ENCODE measurements at regions not wholly inside any gene's neighbourhood (a gene's known extent, or its start where the extent isn't known, plus 50 kb on each side); places are given as distances from the start of the nearest gene placed in this dataset.

- CTCF ChIA-PET (ENCODE audit: unreplicated experiment), result no interaction called here
Measured at GRCh38 chr6:21811484-21811883, 217.9 kb downstream of the SOX4 start.

GRCh38 chr6:21816231-21816630 lies 222.7 kb downstream of the SOX4 start:
- POLR2A ChIA-PET, result no interaction called here
- H3K9me2 ChIP-seq (ENCODE audit: insufficient read depth, low read length), result no peaks in the 10 kb centered on the region
- no peaks in the 10 kb centered on the region for H3K36me3 ChIP-seq (ENCODE audit: insufficient read depth, low read length)

More at GRCh38 chr6:21811484-21811883, 217.9 kb downstream of the SOX4 start:
- Histone ChIP-seq H3K4me1 (ENCODE audit: insufficient read depth, low read length, poor library complexity, severe bottlenecking) (no peaks in the 10 kb centered on the region), H3K27ac (ENCODE audit: low read depth, low read length, poor library complexity, severe bottlenecking) (no peak overlapping the region), H3K4me2 (ENCODE audit: low read length) (no peak overlapping the region), H3K4me3 (ENCODE audit: low read depth, low read length, poor library complexity, severe bottlenecking) (no peak overlapping the region), H4K20me1 (ENCODE audit: insufficient read depth, low read length) (no peaks in the 10 kb centered on the region), H3K79me2 (ENCODE audit: insufficient read depth, low read depth, low read length) (no peaks in the 10 kb centered on the region), H3K9me2 (ENCODE audit: insufficient read depth, low read length) (no peaks in the 10 kb centered on the region), H2AFZ (ENCODE audit: low read length) (no peak overlapping the region), H3K36me3 (ENCODE audit: insufficient read depth, low read length) (no peaks in the 10 kb centered on the region), H3K9me3 (ENCODE audit: low read length) (no peaks in the 10 kb centered on the region)
- DNase-seq (ENCODE audit: low spot score), result no peak
- intact Hi-C loops (cut with micrococcal nuclease; ENCODE audit: unreplicated experiment), result no loop called here
- BruUV-seq (replicated peaks), result no TSS peak
- POLR2A ChIA-PET, result no interaction called here
- TF ChIP-seq EZH2phosphoT487 (IDR thresholded peaks at IDR 0.05; ENCODE audit: borderline replicate concordance, low read depth, low read length) (no peak), CTCF (conservative IDR thresholded peaks at IDR 0.05; ENCODE audit: low read length) (no peak)

GRCh38 chr6:21820442-21820841 lies 226.9 kb downstream of the SOX4 start:
- no peak overlapping the region for H3K27ac ChIP-seq (ENCODE audit: low read depth, low read length, poor library complexity, severe bottlenecking)
- no peaks in the 10 kb centered on the region for H4K20me1 ChIP-seq (ENCODE audit: insufficient read depth, low read length)
- H3K4me1 ChIP-seq (ENCODE audit: insufficient read depth, low read length, poor library complexity, severe bottlenecking), result peaks cover 5% of the 10 kb centered on the region
- no peak overlapping the region for H2AFZ ChIP-seq (ENCODE audit: low read length)
- ChIA-PET POLR2A (interaction anchor here (0.6 to 0.8 kb wide), 2 partner anchors 37 to 258 kb away, joined by 3 read pairs; no protein-coding TSS in a partner anchor), CTCF (ENCODE audit: unreplicated experiment) (no interaction called here)
- no peak for DNase-seq (ENCODE audit: low spot score)
- no peaks in the 10 kb centered on the region for H3K79me2 ChIP-seq (ENCODE audit: insufficient read depth, low read depth, low read length)
- no peaks in the 10 kb centered on the region for H3K9me2 ChIP-seq (ENCODE audit: insufficient read depth, low read length)
- no peak overlapping the region for H3K4me2 ChIP-seq (ENCODE audit: low read length)
- no peak overlapping the region for H3K4me3 ChIP-seq (ENCODE audit: low read depth, low read length, poor library complexity, severe bottlenecking)
- H3K36me3 ChIP-seq (ENCODE audit: insufficient read depth, low read length), result no peaks in the 10 kb centered on the region
- no peaks in the 10 kb centered on the region for H3K9me3 ChIP-seq (ENCODE audit: low read length)
- no TSS peak for BruUV-seq (replicated peaks)
- no peak for TF ChIP-seq EZH2phosphoT487 (IDR thresholded peaks at IDR 0.05; ENCODE audit: borderline replicate concordance, low read depth, low read length)
- intact Hi-C loops (cut with micrococcal nuclease; ENCODE audit: unreplicated experiment), result no loop called here

More at GRCh38 chr6:21816231-21816630, 222.7 kb downstream of the SOX4 start:
- CTCF ChIA-PET (ENCODE audit: unreplicated experiment), result no interaction called here
- H3K79me2 ChIP-seq (ENCODE audit: insufficient read depth, low read depth, low read length), result no peaks in the 10 kb centered on the region
- no peak overlapping the region for H3K4me2 ChIP-seq (ENCODE audit: low read length)
- H3K4me3 ChIP-seq (ENCODE audit: low read depth, low read length, poor library complexity, severe bottlenecking), result no peak overlapping the region
- TF ChIP-seq EZH2phosphoT487 (IDR thresholded peaks at IDR 0.05; ENCODE audit: borderline replicate concordance, low read depth, low read length) (no peak), CTCF (conservative IDR thresholded peaks at IDR 0.05; ENCODE audit: low read length) (no peak)
- H3K27ac ChIP-seq (ENCODE audit: low read depth, low read length, poor library complexity, severe bottlenecking), result no peak overlapping the region
- intact Hi-C loops (cut with micrococcal nuclease; ENCODE audit: unreplicated experiment), result no loop called here
- no peaks in the 10 kb centered on the region for H4K20me1 ChIP-seq (ENCODE audit: insufficient read depth, low read length)
- BruUV-seq (replicated peaks), result no TSS peak
- H3K4me1 ChIP-seq (ENCODE audit: insufficient read depth, low read length, poor library complexity, severe bottlenecking), result no peaks in the 10 kb centered on the region
- H3K9me3 ChIP-seq (ENCODE audit: low read length), result no peaks in the 10 kb centered on the region
- no peak overlapping the region for H2AFZ ChIP-seq (ENCODE audit: low read length)
- no peak for DNase-seq (ENCODE audit: low spot score)
